Large intestine (tissue), 3 donors: ENCODE measurements at regions not wholly inside any gene's neighbourhood (a gene's known extent, or its start where the extent isn't known, plus 50 kb on each side); places are given as distances from the start of the nearest gene placed in this dataset.

Source experiments
- DNase-seq, 2 donors: peaks; one replicate each; pipeline versions ENCODE4 v3.0.0 to v3.0.0-alpha.2; 2013
- H3K27ac ChIP-seq: one replicate; pipeline ENCODE4 v1.5.1; 2013; ENCODE audit warnings: low read length
- H3K27me3 ChIP-seq: 2 replicates; pipeline ENCODE4 v1.6.1; 2013; ENCODE audit warnings: low read length; ENCODE audit not compliant: control insufficient read depth, insufficient read depth
- H3K36me3 ChIP-seq: 2 replicates; pipeline ENCODE4 v1.6.1; 2013; ENCODE audit warnings: low read length; ENCODE audit not compliant: control insufficient read depth, insufficient read depth
- H3K4me1 ChIP-seq: one replicate; pipeline ENCODE4 v1.6.1; 2013; ENCODE audit warnings: low read length; ENCODE audit not compliant: control insufficient read depth, insufficient read depth
- H3K4me3 ChIP-seq: one replicate; pipeline ENCODE4 v1.5.1; 2013; ENCODE audit warnings: low read length
- H3K9me3 ChIP-seq: one replicate; pipeline ENCODE4 v1.6.1; 2013; ENCODE audit warnings: mild to moderate bottlenecking, low read depth, low read length, moderate library complexity; ENCODE audit not compliant: control insufficient read depth
- WGBS: methylation state at CpG from one replicate; pipeline ENCODE4 v1.1.5; 2013; ENCODE audit warnings: low lambda C conversion rate; ENCODE audit not compliant: insufficient coverage; 5-methylcytosine and 5-hydroxymethylcytosine counted together

DNA sequence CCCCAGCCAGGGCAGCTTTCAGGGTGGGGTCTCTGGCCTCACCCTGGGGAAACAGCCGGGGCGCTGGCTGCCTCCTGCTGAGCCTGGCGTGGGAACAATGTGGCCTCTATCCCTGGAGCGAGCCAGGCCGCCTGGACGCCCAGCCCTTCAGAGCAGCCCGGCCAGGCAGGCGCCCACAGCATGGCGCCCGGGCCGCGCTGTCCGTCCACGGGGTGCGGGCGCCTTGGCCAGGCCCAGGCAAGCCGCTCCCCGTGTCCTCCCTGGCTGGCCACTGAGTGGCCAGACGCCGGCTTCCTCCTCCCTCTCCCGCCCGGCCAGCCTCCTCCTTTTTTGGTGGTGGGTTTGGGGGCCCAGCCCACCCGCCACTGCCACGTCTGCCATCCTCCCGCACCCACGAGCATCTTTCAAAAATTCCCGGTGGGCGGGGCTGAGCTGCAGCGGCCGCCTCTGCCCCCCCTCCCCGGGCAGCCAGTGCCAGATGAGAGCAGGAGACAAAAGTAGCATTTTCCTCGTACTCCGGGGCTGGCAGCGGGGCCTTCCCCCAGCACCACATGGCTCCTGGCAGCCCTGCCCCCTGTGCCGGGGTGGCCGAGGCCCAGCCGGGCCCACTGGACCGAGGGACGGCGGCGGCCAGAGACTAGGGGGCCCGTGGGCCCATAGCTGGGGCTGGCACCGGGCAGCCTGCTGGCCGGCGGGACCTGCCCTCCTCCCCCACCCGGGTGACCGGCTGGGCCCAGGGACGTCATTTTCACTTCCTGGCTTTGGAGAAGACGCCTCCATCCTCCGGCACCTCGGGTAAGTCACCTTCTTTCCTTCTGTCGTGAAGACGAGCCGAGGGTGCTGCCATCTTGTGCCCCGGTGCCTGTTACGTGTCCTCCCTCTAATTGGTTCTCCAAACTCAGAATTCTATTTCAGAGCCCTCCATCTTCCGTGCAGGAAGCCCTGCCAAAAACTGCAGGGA, 70.2 kb upstream of the PPARA start:
- Histone ChIP-seq H3K9me3 (peaks cover 13% of the 10 kb centered on the region), H3K4me1 (peaks cover 17% of the 10 kb centered on the region), H3K27me3 (peaks cover 7% of the 10 kb centered on the region), H3K4me3 (no peak overlapping the region), H3K36me3 (no peaks in the 10 kb centered on the region), H3K27ac (peak overlapping the region; percentile 21)
- no peak for DNase-seq
- 86% methylated on average over 1 of the region's 57 CpGs for WGBS

DNA sequence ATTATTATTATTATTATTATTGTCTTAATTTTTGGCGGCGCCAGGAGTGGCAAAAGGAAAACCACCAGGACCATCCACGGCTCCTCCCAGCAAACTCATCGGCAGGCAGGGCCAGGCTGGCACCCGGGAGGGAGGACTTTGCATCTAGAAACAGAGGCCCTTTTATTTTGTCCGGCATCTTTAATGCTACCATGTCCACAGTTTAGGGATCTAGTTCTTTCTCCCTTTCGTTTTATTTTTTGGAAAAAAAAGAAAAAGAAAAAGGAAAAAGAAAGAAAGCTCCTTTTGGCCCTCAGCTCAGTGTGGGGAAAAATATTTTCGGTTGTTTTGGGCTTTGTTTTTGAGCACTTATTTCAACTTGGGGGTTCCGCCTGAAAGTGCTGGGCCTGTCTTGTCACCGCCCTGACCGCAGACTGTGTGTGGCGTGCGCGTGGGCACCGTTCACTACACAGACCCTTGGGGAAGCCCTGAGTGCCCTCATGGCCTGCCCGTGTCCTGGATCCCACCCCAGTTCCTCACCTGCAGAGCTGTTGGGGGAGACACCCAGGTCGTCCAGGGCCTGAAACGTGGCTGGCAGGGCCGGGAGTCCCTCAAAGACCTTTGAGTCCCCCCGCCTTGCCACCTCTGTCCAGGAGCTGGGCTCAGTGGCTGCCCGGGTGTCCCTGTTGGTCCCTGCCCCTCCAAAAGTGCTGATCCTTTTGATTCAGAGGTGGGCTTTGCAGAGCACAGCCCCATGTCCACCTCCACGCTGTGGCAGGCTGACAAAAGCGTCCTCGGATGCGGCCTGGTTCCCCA, 69.1 kb upstream of the PPARA start:
- 83% methylated on average over 4 of the region's 25 CpGs for WGBS
- no peaks in the 10 kb centered on the region for H3K36me3 ChIP-seq
- H3K4me3 ChIP-seq: no peak overlapping the region

DNA sequence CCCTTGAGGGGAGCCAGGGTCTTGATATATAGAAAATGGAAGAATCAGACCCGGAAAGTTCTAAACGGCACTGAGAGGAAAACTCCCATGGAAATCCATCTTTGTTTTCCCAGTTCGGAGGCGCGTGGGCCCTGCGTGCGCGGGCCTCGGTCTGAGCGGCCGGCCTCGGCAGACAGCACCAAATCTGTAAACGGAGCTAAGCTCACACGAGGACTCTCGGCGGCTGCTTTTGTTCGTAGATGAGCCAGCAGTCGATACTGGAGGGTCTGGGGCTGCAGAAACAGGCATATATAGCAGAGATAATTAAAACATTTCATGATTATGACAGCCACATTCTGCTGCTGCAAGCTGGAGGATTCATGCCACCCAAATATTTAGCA, 68.5 kb upstream of the PPARA start:
- DNase-seq: no peak
- Histone ChIP-seq H3K9me3 (peaks cover 17% of the 10 kb centered on the region), H3K4me3 (no peak overlapping the region), H3K36me3 (no peaks in the 10 kb centered on the region), H3K4me1 (peaks cover 33% of the 10 kb centered on the region), H3K27me3 (peaks cover 7% of the 10 kb centered on the region), H3K27ac (no peak overlapping the region)
- WGBS: no CpG with 5 or more reads among the region's 18 CpGs

More for the DNA sequence above, 69.1 kb upstream of the PPARA start:
- Histone ChIP-seq H3K4me1 (peaks cover 28% of the 10 kb centered on the region), H3K27ac (peak overlapping the region; percentile 3), H3K9me3 (peaks cover 18% of the 10 kb centered on the region), H3K27me3 (peaks cover 7% of the 10 kb centered on the region)
- no peak for DNase-seq

DNA sequence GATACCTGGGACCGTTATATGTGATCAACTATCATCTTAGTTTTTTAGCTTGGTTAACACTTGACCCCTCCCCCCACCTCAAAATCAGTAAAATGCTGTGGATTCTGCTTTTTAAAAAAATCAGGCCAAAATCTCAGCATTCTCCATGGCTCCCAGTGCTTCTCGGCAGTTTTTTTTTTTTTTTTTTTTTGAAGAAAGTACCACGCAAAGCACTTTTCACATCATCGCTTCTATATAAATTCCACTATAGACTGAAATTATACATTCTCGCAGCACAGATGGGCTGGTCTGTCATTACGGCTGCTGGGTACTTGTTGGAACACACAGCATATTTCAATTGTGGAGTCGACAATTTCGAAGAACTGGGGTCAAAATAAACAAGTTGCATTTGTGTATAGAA, 67.7 kb upstream of the PPARA start:
- Histone ChIP-seq H3K4me3 (no peak overlapping the region), H3K27me3 (peaks cover 5% of the 10 kb centered on the region), H3K27ac (no peak overlapping the region), H3K9me3 (peaks cover 17% of the 10 kb centered on the region), H3K36me3 (peaks cover 4% of the 10 kb centered on the region), H3K4me1 (peaks cover 37% of the 10 kb centered on the region)
- no peak for DNase-seq
- 100% methylated on average over 3 of the region's 8 CpGs for WGBS

DNA sequence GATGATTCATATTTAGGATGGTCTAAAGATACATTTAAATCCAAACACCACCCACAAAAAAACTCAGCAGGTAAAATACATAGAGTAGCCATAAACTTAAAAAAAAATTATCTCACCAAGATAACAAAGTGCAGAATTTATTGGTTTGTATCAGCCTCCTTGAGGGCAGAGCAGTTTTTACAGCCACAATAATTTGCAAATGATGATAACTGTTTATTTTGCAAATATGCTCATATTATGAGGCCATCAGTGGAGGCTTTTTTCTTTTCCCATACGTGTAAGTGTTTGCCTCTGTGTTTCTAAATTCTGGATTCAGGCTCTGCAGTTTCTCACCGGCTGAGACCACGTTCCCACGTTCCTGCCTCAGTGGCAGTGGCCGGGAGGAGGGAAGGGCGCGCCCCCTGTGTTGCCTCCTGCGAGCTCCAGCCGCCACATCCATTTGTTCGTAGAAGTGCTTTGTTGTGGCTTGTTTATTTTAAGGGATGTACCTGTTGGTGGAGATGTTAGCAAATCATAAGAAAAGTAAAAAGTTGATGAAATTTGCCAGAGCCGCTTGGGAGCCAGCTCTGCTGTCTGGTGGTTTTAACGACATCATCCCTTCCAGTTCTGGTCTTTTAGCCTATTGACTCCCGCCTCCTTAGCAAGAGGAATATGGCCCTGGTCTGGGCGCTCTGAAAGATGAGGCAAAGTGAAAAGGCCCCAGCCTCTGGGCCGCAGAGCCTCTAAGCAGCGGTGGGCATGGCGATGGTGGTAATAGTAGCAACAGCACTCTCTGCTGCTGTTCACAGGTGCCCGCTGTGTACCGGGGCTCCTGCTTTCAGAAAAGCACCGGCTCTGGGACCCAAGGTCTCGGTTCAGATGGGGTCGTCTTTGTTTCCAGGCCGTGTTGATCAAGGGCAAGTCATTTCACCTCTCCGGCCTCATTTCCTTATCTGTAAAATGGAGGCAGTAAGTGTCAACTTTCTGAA, 66.7 kb upstream of the PPARA start:
- WGBS: 40% methylated on average over 1 of the region's 24 CpGs
- no peak overlapping the region for H3K4me3 ChIP-seq

DNA sequence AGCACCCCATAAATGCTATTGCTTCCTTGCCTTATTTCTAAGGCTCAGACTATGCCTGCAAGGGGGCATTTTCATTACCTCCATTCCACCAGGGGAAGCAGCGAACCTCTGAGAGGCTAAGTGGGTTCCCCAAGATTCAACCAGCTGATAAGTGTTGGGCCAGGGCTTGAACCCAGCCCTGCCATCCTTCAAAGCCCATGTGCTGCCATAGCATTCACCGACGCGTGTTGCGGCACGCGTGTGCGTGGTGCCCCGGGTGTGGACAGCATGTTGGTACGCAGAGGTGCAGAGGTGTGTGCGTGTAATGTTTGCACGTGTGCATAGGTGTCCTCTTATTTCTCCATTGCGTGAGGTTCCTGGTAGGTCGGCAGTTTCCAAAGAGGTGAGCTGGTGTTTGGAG, 66.0 kb upstream of the PPARA start:
- H3K27ac ChIP-seq: no peak overlapping the region
- no peak for DNase-seq
- peaks cover 45% of the 10 kb centered on the region for H3K4me1 ChIP-seq
- peaks cover 3% of the 10 kb centered on the region for H3K27me3 ChIP-seq
- H3K36me3 ChIP-seq: peaks cover 4% of the 10 kb centered on the region
- no CpG with 5 or more reads among the region's 14 CpGs for WGBS
- H3K4me3 ChIP-seq: no peak overlapping the region
- peaks cover 17% of the 10 kb centered on the region for H3K9me3 ChIP-seq

More for the DNA sequence above, 66.7 kb upstream of the PPARA start:
- Histone ChIP-seq H3K36me3 (peaks cover 4% of the 10 kb centered on the region), H3K9me3 (peaks cover 17% of the 10 kb centered on the region), H3K27ac (no peak overlapping the region), H3K27me3 (peaks cover 3% of the 10 kb centered on the region), H3K4me1 (peaks cover 43% of the 10 kb centered on the region)
- peak in 1 of 2 donors; percentile 56 for DNase-seq

DNA sequence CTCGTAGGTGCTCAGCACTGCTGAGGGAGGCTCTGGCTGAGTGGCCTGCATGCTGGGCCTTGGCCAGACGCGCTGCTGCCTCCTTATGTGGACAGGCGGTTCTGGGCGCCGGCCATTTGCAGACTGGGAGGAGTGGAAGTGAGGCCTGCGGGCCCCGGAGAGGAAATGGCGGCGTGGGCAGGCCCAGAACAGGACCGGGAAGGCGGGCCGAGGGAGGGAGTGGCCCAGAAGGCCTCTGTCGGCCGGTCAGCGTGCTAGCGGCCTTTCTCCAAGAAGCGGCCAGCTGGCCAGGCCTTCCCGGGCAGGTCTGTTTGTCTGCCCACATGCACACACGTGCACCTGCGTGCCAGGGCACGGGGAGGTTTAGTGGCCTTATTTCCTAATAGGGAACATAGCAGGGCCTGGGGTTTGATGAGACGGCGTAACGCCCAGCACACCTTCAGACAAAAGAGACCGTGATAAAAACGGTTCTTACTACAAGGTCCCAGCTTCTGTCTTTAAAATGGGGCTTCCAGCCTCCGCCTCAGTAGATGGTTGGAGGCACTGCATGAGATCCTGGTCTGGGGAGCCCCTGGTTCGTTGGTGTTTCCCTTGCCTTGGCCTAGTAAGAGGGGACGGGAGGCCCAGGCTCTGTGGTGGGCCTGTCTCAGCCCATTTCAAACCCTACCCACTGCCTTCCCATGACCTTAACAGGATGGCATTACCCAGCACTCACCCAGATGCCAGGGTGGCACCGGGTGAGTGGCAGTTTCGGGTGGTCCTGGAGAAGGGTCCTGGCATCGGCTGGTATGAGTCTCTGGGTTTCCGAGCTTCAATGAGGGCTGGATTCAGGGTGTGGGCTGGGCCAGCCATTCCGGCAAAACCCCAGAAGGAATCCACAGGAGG, 65.1 kb upstream of the PPARA start:
- H3K36me3 ChIP-seq: peaks cover 4% of the 10 kb centered on the region
- peak overlapping the region; percentile 26 for H3K27ac ChIP-seq
- WGBS: no CpG with 5 or more reads among the region's 35 CpGs
- H3K9me3 ChIP-seq: peaks cover 17% of the 10 kb centered on the region
- peaks cover 3% of the 10 kb centered on the region for H3K27me3 ChIP-seq
- H3K4me1 ChIP-seq: peaks cover 45% of the 10 kb centered on the region
- DNase-seq: no peak
- no peak overlapping the region for H3K4me3 ChIP-seq

DNA sequence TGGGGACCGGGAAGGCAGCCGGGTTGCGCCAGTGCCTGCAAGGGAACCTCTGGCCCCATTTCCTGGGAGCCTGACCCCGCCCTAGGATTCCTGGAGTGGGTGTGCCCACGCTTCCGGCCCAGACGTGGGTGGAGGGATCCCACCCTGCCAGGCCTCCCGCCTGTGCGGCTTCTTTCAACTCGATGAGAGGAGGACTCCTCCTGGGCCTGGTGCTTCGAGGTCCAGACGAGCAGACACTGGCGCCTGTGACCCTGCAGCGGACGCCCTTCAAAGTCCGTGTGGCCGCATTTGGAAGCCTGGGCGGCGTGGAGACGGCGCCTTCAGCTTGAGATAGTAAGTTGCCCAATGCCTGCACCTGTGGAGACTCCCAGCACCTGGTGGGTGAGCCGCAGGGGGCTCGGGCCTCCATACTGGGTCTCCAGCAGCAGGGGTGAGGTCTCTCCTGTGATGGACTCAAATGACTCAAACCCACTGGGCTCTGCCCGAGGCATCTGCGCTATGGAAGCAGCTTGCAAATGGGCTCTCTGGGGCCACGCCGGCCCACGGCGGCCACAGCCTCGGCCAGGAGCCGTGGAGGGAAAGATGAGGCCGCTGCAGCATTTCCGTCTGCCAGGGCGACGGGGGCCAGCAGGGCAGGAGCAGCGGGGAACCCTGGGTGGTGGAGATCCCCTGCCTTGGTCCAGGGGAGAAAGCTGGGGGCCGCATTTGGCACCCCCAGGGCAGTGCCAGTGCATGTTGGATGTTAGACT, 64.3 kb upstream of the PPARA start:
- Histone ChIP-seq H3K9me3 (peaks cover 17% of the 10 kb centered on the region), H3K4me1 (peaks cover 45% of the 10 kb centered on the region), H3K27ac (peak overlapping the region; percentile 26), H3K4me3 (no peak overlapping the region), H3K27me3 (peaks cover 3% of the 10 kb centered on the region), H3K36me3 (peaks cover 4% of the 10 kb centered on the region)
- DNase-seq: peak; percentile 89 to 92
- no CpG with 5 or more reads among the region's 37 CpGs for WGBS
